ENCODE measurements at regions not wholly inside any gene's neighbourhood (a gene's known extent, or its start where the extent isn't known, plus 50 kb on each side); places are given as distances from the start of the nearest gene placed in this dataset.

DNA sequence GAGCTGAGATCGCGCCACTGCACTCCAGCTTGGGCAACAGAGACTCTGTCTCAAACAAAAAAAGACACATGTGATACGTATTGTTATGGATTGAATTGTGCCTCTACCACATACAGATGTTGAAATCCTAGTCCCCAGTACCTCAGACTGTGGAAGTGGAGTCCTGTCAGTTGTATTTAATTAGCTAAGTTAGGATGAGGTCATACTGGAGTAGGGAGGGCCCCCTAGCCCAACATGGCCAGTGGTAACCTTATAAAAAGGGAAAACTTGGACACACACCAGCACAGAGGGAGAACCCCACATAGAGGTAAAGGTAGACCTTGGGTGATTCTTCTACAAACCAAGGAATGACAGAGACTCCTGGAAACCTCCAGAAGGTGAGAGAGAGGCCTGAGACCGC, 119.8 kb downstream of the GADD45G start:
- H3K79me2 ChIP-seq (replicated peaks; ENCODE audit: insufficient read depth), result no peaks in the 10 kb centered on the region
- ATAC-seq (no peak), DNase-seq (ENCODE audit: low spot score) (no peak)
- H3K27ac ChIP-seq (ENCODE audit: low read depth), result no peak overlapping the region
- H2AFZ ChIP-seq, result no peak overlapping the region
- no peaks in the 10 kb centered on the region for H4K20me1 ChIP-seq (replicated peaks; ENCODE audit: insufficient read depth)
- H3K4me1 ChIP-seq (ENCODE audit: insufficient read depth), result no peaks in the 10 kb centered on the region
- Mint-ChIP-seq H3K27me3 (ENCODE audit: insufficient read depth, low read depth, poor library complexity) (peaks cover 2% of the 10 kb centered on the region), H3K4me3 (no peak overlapping the region), H3K36me3 (ENCODE audit: low read depth) (no peaks in the 10 kb centered on the region), H3K9me3 (no peaks in the 10 kb centered on the region), H3K4me1 (no peaks in the 10 kb centered on the region), H3K27ac (no peak overlapping the region)
- TF ChIP-seq JUNB (IDR thresholded peaks at IDR 0.05; ENCODE audit: unreplicated experiment) (no peak), POLR2AphosphoS5 (IDR thresholded peaks at IDR 0.05; ENCODE audit: low read depth) (no peak), ZNF114 (CRISPR knock-in tag; IDR thresholded peaks at IDR 0.05) (no peak), CREB1 (CRISPR knock-in tag; IDR thresholded peaks at IDR 0.05; ENCODE audit: low read depth) (no peak)
- TF ChIP-seq, protein P1, sequence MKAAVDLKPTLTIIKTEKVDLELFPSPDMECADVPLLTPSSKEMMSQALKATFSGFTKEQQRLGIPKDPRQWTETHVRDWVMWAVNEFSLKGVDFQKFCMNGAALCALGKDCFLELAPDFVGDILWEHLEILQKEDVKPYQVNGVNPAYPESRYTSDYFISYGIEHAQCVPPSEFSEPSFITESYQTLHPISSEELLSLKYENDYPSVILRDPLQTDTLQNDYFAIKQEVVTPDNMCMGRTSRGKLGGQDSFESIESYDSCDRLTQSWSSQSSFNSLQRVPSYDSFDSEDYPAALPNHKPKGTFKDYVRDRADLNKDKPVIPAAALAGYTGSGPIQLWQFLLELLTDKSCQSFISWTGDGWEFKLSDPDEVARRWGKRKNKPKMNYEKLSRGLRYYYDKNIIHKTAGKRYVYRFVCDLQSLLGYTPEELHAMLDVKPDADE (IDR thresholded peaks at IDR 0.05), result no peak
- H3K9me2 ChIP-seq (ENCODE audit: insufficient read depth), result no peaks in the 10 kb centered on the region
- H3K4me2 ChIP-seq, result no peak overlapping the region
- no peaks in the 10 kb centered on the region for H3F3A ChIP-seq (replicated peaks; ENCODE audit: low read depth)
- no peaks in the 10 kb centered on the region for H3K36me3 ChIP-seq (ENCODE audit: insufficient read depth)
- no peaks in the 10 kb centered on the region for H3K27me3 ChIP-seq (ENCODE audit: insufficient read depth)
- H3K4me3 ChIP-seq, result no peak overlapping the region

- H3K4me1 Mint-ChIP-seq, result no peaks in the 10 kb centered on the region
- no peaks in the 10 kb centered on the region for H3K27me3 Mint-ChIP-seq (ENCODE audit: insufficient read depth, low read depth, poor library complexity)
Measured at GRCh38 chr9:89725271-89725670, 120.5 kb downstream of the GADD45G start.

More at GRCh38 chr9:89725271-89725670, 120.5 kb downstream of the GADD45G start:
- H3K36me3 Mint-ChIP-seq (ENCODE audit: low read depth), result no peaks in the 10 kb centered on the region
- DNase-seq (ENCODE audit: low spot score) (no peak), ATAC-seq (no peak)
- no peak overlapping the region for H3K4me2 ChIP-seq
- no peak overlapping the region for H2AFZ ChIP-seq
- no peak overlapping the region for H3K27ac Mint-ChIP-seq
- H4K20me1 ChIP-seq (replicated peaks; ENCODE audit: insufficient read depth), result no peaks in the 10 kb centered on the region
- H3K4me3 ChIP-seq, result no peak overlapping the region
- H3K79me2 ChIP-seq (replicated peaks; ENCODE audit: insufficient read depth), result no peaks in the 10 kb centered on the region
- H3F3A ChIP-seq (replicated peaks; ENCODE audit: low read depth), result no peaks in the 10 kb centered on the region
- TF ChIP-seq ZNF114 (CRISPR knock-in tag; IDR thresholded peaks at IDR 0.05), result no peak
- no peak for TF ChIP-seq EZH2 (IDR thresholded peaks at IDR 0.05; ENCODE audit: low read depth, unreplicated experiment)
- no peak for TF ChIP-seq JUNB (IDR thresholded peaks at IDR 0.05; ENCODE audit: unreplicated experiment)
- no peak for TF ChIP-seq CREB1 (CRISPR knock-in tag; IDR thresholded peaks at IDR 0.05; ENCODE audit: low read depth)
- TF ChIP-seq NANOG (IDR thresholded peaks at IDR 0.05; ENCODE audit: borderline replicate concordance), result no peak
- TF ChIP-seq POLR2AphosphoS5 (IDR thresholded peaks at IDR 0.05; ENCODE audit: low read depth), result no peak
- no peak for TF ChIP-seq ZNF462 (CRISPR knock-in tag; IDR thresholded peaks at IDR 0.05)
- no peak for TF ChIP-seq STAT1 (IDR thresholded peaks at IDR 0.05; ENCODE audit: unreplicated experiment)
- TF ChIP-seq, protein P1 (IDR thresholded peaks at IDR 0.05), result no peak
- no peak for TF ChIP-seq REST (IDR thresholded peaks at IDR 0.05; ENCODE audit: unreplicated experiment)
- H3K27ac ChIP-seq (ENCODE audit: low read depth), result no peak overlapping the region
- H3K27me3 ChIP-seq (ENCODE audit: insufficient read depth), result no peaks in the 10 kb centered on the region
- no peaks in the 10 kb centered on the region for H3K9me3 Mint-ChIP-seq
- no peaks in the 10 kb centered on the region for H3K36me3 ChIP-seq (ENCODE audit: insufficient read depth)
- H3K4me3 Mint-ChIP-seq, result no peak overlapping the region
- H3K4me1 ChIP-seq (ENCODE audit: insufficient read depth), result no peaks in the 10 kb centered on the region
- H3K9me2 ChIP-seq (ENCODE audit: insufficient read depth), result no peaks in the 10 kb centered on the region

All from GM23338 (cell line).